KMS-11 (cell line): ENCODE measurements at regions not wholly inside any gene's neighbourhood (a gene's known extent, or its start where the extent isn't known, plus 50 kb on each side); places are given as distances from the start of the nearest gene placed in this dataset.
"Not testable (repeated sequence)": the region's sequence is repeated elsewhere in the genome, so short reads cannot be mapped to it uniquely, and the experiment has no call there.

Source experiments
- H2AFZ ChIP-seq: fragments of 200-600 bp; sonication (generic); 2 replicates; pipeline ENCODE4 v1.6.1; 2016; ENCODE audit warnings: antibody characterized with exemption, mixed run types, low read depth
- H3K27ac ChIP-seq: fragments of 200-600 bp; sonication (generic); 2 replicates; pipeline ENCODE4 v1.6.1; 2016; ENCODE audit warnings: mild to moderate bottlenecking, mixed run types
- H3K27me3 ChIP-seq: fragments of 200-600 bp; sonication (generic); 2 replicates; pipeline ENCODE4 v1.6.1; 2017; ENCODE audit warnings: mild to moderate bottlenecking, low read depth, mixed run types, moderate library complexity; ENCODE audit not compliant: insufficient read depth
- H3K36me3 ChIP-seq: fragments of 200-600 bp; sonication (generic); 2 replicates; pipeline ENCODE4 v1.6.1; 2017; ENCODE audit warnings: mild to moderate bottlenecking, mixed run types; ENCODE audit not compliant: insufficient read depth
- H3K4me1 ChIP-seq: fragments of 200-600 bp; sonication (generic); 2 replicates; pipeline ENCODE4 v1.6.1; 2016; ENCODE audit warnings: mild to moderate bottlenecking, low read depth, mixed run types; ENCODE audit not compliant: poor library complexity, severe bottlenecking
- H3K4me2 ChIP-seq: fragments of 200-600 bp; sonication (generic); 2 replicates; pipeline ENCODE4 v1.7.0; 2016; ENCODE audit warnings: mild to moderate bottlenecking, mixed run types
- H3K4me3 ChIP-seq: fragments of 200-600 bp; sonication (generic); IDR thresholded peaks from 2 replicates; pipeline ENCODE4 v1.6.1; 2017; ENCODE audit warnings: low read depth, low read length, mixed read lengths; ENCODE audit not compliant: insufficient read depth
- H3K79me2 ChIP-seq: fragments of 200-600 bp; sonication (generic); 2 replicates; pipeline ENCODE4 v1.6.1; 2016; ENCODE audit warnings: low read depth, mixed run types; ENCODE audit not compliant: insufficient read depth
- H3K9ac ChIP-seq: fragments of 200-600 bp; sonication (generic); 2 replicates; pipeline ENCODE4 v1.6.1; 2016; ENCODE audit warnings: mild to moderate bottlenecking, mixed run types
- H4K20me1 ChIP-seq: fragments of 200-600 bp; sonication (generic); 2 replicates; pipeline ENCODE4 v1.6.1; 2016; ENCODE audit warnings: mild to moderate bottlenecking, mixed run types; ENCODE audit not compliant: insufficient read depth
- TF ChIP-seq, protein P1 (sequence below): fragments of 200-600 bp; sonication (generic); conservative IDR thresholded peaks from 2 replicates; pipeline ENCODE4 v1.6.1; 2017; ENCODE audit warnings: low read depth, mild to moderate bottlenecking, antibody characterized with exemption, low read length, moderate library complexity, mixed read lengths

DNA sequence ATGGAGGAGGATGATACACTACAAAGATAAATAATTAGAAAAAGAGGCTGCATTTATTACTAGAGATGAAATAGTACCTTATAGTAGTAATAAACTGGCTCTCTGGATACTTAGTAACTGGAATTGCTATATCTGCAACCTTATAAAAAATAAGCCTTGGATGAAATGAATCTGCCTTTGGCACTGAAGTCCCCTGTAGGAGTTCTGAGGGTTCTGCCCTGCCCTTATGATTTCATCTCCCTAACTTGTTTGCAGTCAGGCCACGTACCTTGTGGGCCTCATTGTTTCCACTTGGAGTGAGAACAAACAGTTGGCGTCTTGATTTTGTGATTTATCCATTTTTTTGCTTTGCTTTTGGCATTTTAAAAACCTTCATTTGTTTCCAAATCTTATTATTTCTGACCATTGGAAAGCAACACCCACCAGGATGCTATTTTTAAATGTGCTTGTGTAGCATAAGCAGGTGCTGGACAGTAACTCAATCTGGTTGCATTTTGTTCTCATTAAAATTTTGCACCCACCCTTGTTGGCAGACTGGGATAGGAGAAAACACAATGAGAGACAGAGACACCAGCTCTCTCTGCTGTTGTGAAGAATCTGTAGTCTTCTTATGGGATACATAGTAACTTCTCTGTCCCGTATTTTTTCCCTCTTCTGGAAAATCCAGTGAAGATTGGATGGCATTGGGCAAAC is 518.9 kb upstream of the SGCD start:
- H3K27me3 ChIP-seq, result no peaks in the 10 kb centered on the region
- H2AFZ ChIP-seq, result no peak overlapping the region
- H3K4me1 ChIP-seq, result no peaks in the 10 kb centered on the region
- H4K20me1 ChIP-seq, result no peaks in the 10 kb centered on the region
- no peaks in the 10 kb centered on the region for H3K79me2 ChIP-seq
- no peak overlapping the region for H3K4me3 ChIP-seq
- no peak overlapping the region for H3K9ac ChIP-seq
- no peak overlapping the region for H3K4me2 ChIP-seq
- TF ChIP-seq, protein P1, sequence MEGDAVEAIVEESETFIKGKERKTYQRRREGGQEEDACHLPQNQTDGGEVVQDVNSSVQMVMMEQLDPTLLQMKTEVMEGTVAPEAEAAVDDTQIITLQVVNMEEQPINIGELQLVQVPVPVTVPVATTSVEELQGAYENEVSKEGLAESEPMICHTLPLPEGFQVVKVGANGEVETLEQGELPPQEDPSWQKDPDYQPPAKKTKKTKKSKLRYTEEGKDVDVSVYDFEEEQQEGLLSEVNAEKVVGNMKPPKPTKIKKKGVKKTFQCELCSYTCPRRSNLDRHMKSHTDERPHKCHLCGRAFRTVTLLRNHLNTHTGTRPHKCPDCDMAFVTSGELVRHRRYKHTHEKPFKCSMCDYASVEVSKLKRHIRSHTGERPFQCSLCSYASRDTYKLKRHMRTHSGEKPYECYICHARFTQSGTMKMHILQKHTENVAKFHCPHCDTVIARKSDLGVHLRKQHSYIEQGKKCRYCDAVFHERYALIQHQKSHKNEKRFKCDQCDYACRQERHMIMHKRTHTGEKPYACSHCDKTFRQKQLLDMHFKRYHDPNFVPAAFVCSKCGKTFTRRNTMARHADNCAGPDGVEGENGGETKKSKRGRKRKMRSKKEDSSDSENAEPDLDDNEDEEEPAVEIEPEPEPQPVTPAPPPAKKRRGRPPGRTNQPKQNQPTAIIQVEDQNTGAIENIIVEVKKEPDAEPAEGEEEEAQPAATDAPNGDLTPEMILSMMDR, result no peak
- no peaks in the 10 kb centered on the region for H3K36me3 ChIP-seq
- H3K27ac ChIP-seq, result no peak overlapping the region

DNA sequence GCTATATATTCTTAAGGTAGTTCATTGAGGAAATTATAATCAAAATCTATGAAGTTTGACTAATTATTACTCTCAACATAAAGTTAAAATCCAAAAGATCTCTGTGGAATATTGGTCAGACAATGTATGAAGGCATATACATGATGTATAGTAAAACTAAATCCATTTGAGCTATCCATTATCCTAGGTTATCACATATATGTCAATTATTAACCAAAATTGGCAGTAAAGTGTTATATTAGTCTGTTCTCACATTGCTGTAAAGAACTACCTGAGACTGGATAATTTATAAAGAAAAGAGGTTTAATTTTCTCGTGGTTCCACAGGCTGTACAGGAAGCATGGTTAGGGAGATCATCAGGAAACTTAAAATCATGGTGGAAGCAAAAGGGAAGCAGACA is 511.7 kb upstream of the SGCD start:
- H3K4me2 ChIP-seq, result no peak overlapping the region
- H3K79me2 ChIP-seq, result no peaks in the 10 kb centered on the region
- H3K27me3 ChIP-seq, result no peaks in the 10 kb centered on the region
- TF ChIP-seq, protein P1, result no peak
- H2AFZ ChIP-seq, result no peak overlapping the region
- H3K4me3 ChIP-seq, result no peak overlapping the region
- H3K27ac ChIP-seq, result no peak overlapping the region
- H3K4me1 ChIP-seq, result no peaks in the 10 kb centered on the region
- H3K36me3 ChIP-seq, result no peaks in the 10 kb centered on the region
- H4K20me1 ChIP-seq, result no peaks in the 10 kb centered on the region
- no peak overlapping the region for H3K9ac ChIP-seq

DNA sequence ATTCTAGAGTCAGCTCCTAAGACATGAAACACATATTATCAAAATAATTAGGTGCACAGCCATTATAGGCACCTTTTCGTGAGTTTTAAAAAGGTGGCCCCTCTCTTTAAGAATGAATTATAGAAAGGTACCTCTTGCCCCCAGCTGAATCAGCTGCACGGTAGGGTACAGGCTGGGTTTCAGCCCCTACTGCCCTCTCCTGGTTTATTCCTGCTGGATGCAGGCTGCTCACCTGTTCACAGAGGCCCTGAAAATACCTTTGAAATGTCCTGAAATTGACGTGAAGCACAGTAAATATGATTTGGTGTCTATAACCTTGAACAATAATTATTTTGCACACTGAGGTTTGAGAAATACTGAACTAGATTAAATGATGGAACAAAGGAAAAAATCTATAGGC is 504.8 kb upstream of the SGCD start:
- H3K4me3 ChIP-seq, result no peak overlapping the region
- no peaks in the 10 kb centered on the region for H3K79me2 ChIP-seq
- no peak overlapping the region for H3K27ac ChIP-seq
- H3K27me3 ChIP-seq, result no peaks in the 10 kb centered on the region
- no peak overlapping the region for H2AFZ ChIP-seq
- TF ChIP-seq, protein P1, result no peak
- H3K4me1 ChIP-seq, result no peaks in the 10 kb centered on the region
- H4K20me1 ChIP-seq, result no peaks in the 10 kb centered on the region
- H3K36me3 ChIP-seq, result no peaks in the 10 kb centered on the region
- no peak overlapping the region for H3K9ac ChIP-seq
- H3K4me2 ChIP-seq, result no peak overlapping the region

DNA sequence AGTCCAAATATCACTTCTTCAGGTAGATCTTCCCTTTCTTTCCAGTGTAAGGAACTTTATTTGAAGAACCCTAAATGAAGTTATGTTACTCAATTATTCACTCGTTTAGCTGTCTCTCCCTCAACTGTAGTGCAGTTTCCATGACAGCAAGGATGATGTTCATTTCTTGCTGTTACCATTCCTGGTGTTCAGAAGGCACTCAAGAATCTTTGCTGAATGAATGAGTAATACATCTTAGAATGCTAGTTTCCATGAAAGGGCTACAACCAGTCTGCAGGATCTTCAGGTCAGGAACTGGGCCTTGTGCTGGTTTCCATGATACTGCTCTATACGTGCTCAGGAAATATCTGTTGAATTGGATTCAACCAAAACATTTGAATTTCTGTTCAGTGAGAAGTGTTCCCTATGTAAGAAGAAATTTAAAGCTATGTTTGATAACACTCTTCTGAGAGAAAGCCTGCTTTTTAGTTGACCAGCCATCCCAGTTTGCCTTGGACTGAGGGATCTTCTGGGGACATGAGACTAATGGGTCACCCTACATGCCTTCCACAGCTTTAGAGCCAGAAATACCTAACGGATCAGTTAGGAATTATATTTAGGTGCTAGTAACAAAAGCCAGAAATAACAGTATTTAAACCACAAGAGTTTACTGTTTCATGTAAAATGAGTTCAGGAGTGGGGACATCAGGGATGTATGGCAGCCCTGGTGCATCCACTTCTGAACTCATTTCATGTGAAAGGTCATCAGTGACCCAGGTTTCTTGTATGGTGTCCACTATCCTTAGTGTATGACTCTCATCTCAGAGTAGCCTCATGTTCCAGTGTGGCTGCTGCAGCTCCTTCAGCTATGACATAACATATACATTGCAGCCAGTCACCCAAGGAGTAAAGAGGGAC is 500.1 kb upstream of the SGCD start:
- Histone ChIP-seq H2AFZ (no peak overlapping the region), H3K27me3 (no peaks in the 10 kb centered on the region), H3K4me2 (no peak overlapping the region), H4K20me1 (no peaks in the 10 kb centered on the region), H3K36me3 (no peaks in the 10 kb centered on the region), H3K4me3 (no peak overlapping the region), H3K79me2 (no peaks in the 10 kb centered on the region), H3K27ac (no peak overlapping the region), H3K9ac (no peak overlapping the region), H3K4me1 (no peaks in the 10 kb centered on the region)
- TF ChIP-seq, protein P1, result no peak

DNA sequence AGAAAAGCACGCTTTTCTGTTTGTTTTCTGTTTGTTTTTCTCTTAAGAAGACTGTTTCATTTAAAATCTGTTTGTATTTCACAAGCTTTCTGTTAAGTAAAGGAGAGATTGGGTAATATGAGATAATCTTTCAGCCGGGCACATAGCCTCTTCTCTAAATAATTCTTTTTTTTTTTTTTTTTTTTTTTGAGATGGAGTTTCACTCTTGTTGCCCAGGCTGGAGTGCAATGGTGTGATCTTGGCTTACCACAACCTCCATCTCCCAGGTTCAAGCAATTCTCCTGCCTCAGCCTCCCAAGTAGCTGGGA is 499.5 kb upstream of the SGCD start:
- not testable (repeated sequence) for H3K9ac ChIP-seq, H3K4me2 ChIP-seq, H3K4me1 ChIP-seq, H3K27ac ChIP-seq, H3K27me3 ChIP-seq, H3K79me2 ChIP-seq, H3K4me3 ChIP-seq, H3K36me3 ChIP-seq, H2AFZ ChIP-seq, H4K20me1 ChIP-seq
